ENCODE measurements at regions not wholly inside any gene's neighbourhood (a gene's known extent, or its start where the extent isn't known, plus 50 kb on each side); places are given as distances from the start of the nearest gene placed in this dataset.
"Not testable (repeated sequence)": the region's sequence is repeated elsewhere in the genome, so short reads cannot be mapped to it uniquely, and the experiment has no call there.

- DNase-seq, result no peak
Measured at GRCh38 chr12:20000229-20000849, 368.0 kb upstream of the PDE3A start.

GRCh38 chr12:20003252-20003651 lies 365.1 kb upstream of the PDE3A start:
- DNase-seq, result no peak

GRCh38 chr12:20004952-20005351 lies 363.4 kb upstream of the PDE3A start:
- no peak for DNase-seq

DNA sequence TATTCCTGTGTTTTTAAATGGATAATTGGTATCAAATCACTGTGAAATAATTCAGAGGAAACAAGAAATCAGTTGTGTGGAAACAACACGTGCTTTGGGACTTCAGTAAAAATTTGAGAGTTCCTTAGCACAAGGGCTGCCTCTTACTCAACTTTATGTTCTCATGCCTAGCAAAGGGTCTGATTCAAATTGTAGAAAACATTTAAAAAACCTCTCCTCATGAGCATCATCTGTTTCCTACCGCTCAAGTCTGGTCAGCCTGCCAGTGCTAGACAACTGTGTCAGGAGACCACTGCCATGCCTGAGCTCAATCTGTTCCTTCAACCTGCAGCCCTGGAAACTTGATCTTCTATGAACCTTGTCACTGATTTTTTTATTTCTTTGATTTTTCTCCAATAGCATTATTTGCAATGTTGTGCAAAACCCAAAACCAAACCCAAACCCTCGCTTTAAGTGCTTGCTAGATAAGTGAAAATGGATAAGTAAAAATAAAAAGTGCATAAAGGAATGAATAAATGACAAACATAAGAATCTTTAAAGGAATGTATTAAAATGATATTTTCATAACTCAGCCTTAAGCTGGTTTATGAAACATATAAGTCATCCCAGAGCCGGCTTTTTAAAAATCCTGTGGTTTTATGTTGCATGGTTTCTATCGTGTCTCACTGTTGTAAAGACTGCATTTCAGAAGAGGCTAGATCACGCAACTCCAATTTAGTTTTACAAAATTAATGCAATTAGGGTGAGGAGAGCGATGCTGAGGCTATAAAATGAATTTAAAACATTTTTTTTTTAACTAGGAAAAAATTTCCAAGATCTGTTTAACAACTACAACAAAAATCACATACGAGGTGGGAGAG lies 361.2 kb upstream of the PDE3A start:
- no peak for DNase-seq

- DNase-seq, result not testable (repeated sequence)
Measured at GRCh38 chr12:20009965-20010364, 358.4 kb upstream of the PDE3A start.

DNA sequence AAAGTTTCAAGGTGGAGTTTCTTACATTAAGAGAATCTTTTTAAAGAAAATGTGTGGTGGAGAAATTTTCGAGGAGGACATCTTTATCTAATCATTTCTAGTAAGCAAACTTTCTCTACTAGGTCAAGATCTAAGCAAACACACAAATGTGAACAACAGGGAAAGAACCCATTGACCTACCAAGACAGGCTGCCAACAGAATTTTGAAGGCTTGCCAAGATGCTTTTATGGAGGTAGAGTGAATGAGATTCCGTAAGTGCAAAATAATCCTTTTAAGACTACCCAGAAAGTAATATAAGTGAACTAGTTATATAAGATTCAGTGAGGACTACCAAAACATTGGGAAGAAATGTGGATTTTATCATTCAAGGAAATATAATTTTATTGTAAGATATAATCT lies 357.1 kb upstream of the PDE3A start:
- no peak for DNase-seq

DNA sequence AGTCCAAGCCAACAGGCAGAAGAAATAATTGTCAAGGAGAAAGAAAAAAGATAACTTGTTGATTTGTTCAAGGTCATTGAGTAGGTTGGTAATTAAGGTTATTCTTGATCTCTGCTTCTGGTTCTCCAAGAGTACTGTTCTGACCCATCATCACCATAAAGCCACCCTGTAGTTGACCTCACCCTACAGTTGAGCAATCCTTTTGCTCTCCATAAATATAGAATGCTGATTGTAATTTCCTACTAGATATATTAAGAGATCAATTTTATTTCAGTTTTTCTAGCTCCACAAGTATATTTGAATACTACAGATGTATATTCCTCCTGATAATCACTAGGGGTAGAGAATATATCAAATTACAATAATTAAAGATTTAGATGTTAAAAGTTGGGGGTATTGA lies 350.5 kb upstream of the PDE3A start:
- DNase-seq, result no peak

DNA sequence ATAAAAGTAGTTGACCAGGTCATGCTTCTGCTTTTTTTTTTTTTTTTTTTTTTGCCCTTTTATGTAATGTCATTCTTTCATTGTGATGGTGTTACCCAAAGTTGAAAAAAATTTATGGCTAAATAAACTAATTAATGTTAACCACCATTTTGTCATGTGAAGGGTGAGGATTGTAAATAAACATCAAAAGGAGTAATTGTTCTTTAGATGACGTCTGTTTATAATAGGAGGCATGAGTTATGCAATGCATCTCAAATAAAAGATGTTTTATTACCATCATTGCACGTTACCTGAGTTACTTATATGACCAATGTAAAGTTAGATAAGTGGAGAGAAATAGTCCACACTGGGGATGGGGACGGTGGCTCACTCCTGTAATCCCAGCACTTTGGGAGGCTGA lies 349.9 kb upstream of the PDE3A start:
- no peak for DNase-seq

DNA sequence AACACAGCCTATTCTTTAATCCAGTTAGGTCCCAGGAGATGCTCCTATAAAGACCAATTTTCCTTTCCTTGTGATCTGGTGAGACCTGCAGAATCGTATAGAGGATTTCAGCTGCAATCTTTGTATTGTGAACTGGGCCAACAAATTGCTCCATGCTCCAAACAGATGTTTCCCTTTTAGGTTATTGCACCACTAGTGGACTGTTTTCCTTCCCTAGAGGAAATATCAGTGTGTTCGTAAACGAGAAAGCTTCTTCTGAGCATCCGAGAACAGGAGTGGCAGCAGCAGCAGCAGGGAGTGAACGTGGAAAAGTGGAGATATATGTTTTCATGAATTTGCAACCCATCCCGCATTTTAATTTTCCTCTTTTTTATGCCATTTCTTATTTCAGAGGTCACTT lies 344.1 kb upstream of the PDE3A start:
- DNase-seq, result peak; percentile 27

GRCh38 chr12:20028033-20028432 lies 340.3 kb upstream of the PDE3A start:
- DNase-seq, result no peak

GRCh38 chr12:20030826-20031225 lies 337.5 kb upstream of the PDE3A start:
- no peak for DNase-seq

- no peak for DNase-seq
Measured at GRCh38 chr12:20039562-20039961, 328.8 kb upstream of the PDE3A start.

DNA sequence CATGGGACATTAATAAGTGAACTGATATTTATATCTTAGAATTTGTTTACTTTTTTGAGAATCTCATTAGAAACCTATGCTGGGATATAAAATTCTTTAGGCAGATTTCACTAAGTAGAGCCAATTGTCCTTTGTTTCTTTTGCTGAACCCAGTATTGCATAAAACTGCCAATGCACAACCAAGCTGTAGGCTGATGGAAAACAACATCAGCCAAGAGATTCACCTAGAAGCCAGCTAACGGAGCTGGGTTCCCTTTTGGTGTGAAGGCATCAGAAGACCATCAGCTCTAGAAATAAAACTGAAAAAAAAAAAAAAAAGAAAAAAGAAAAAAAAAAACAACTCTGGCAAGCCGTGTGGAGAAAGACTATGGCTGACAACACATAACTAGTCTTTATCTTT lies 328.2 kb upstream of the PDE3A start:
- DNase-seq, result no peak

DNA sequence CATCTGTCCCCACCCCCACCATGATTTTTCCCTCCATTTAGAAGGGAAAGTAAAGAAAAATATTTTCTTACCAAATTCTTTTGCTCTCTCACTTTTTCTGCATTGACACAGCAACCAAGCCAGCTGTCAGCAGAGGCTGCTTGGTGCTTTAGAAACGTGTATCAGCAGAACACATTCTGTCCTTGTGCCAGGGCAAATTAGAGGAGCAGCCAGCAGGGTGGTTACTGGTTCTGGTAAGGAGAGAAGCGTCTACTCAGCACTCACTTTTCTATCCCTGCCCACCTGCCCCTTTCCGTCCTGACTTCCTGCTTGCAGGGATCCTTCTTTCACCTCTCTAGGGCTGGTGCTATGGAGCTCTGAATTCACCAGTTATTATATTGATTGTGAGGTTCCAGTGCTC lies 327.5 kb upstream of the PDE3A start:
- DNase-seq, result peak; percentile 17

DNA sequence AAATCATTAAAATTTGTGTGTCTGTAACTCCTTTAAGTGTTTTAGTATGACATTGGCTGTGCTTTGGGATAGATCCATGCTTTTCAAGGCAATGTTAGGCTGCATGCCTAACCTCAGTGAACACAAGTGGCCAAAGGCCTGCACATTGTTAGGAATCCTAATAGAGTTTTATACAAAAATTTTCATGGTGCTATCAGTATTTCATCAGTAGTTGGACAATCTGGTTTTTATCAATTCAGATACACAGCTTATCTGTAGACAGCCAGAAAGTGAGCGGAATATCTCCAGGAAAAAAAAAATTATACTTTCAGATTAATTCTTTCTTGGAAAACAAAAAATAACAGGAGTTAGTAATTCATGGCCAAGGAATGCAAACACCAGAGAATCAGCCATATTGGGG lies 324.0 kb upstream of the PDE3A start:
- DNase-seq, result peak; percentile 20

DNA sequence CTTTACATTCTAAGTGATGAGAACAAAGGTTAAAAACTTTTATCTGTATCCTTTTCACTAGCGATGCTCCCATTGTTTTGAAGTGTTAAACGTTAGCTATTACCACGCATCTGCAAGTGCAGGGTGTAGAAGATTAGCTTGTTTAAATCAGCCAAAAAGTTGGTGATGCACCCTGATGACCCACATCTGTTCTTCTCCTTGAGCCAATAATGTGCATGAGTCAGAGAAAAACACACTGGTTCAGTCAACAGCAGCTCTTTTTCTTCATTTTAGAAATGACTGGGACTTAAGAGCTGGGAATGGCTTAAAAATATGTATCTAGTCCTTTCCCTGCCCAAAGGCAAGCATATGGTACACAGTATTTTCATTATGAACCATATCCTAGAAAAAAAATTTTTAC lies 323.5 kb upstream of the PDE3A start:
- peak; percentile 39 for DNase-seq

- DNase-seq, result no peak
Measured at GRCh38 chr12:20047901-20048300, 320.4 kb upstream of the PDE3A start.

DNA sequence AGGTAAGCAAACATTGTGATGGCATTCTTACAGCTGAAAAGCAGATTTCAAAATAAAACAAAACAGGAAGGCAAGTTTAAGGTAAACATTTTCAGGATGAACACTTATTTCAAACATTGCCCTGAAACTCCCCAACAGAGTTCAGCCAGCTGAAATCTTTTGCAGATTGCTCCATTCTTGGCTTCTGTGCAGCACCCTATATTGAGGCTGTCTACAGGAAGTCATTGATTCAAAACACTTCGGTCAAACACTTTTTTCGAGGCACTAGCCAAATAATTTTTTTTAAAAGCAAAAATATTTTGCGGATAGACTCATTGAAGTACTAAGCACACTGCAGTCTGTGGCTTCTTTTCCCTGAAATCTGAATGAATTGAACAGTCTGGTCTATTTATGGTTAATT lies 318.1 kb upstream of the PDE3A start:
- peak; percentile 14 for DNase-seq

DNA sequence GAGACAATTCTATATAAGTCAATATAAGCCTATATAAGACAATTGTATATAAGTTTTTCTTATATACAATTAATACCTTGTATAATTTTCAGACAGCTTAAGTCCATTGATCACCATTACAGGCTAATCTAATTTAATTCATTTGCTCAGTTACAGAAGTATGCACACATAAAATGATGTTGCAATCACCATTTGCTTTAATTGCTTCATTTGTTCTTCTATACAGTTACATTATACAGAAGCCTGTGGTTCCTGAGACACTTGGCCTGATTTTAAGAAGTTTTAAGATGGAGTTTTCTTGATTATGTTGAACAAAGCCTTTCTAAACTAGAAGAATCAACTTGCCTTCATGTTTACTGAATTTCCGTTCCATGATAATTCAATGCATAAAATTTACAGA lies 314.6 kb upstream of the PDE3A start:
- DNase-seq, result no peak

DNA sequence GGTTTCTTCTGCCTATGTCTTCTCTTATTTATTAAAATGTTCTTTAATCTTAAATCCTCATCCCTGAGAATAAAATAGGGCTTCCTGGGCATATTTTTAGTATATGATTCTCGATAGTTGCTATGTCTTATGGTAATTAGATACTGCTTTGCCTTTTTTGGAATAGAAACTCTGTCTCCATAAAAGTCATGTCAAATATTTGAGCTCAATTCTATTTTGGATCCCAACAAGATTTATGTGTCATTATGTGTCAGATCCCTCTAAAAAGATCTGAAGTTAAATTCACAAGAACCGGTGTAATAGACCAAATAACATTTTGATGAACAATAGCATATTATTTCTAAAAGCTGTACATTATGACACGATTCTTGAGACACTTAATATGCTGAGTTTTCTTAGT lies 312.5 kb upstream of the PDE3A start:
- DNase-seq, result no peak

DNA sequence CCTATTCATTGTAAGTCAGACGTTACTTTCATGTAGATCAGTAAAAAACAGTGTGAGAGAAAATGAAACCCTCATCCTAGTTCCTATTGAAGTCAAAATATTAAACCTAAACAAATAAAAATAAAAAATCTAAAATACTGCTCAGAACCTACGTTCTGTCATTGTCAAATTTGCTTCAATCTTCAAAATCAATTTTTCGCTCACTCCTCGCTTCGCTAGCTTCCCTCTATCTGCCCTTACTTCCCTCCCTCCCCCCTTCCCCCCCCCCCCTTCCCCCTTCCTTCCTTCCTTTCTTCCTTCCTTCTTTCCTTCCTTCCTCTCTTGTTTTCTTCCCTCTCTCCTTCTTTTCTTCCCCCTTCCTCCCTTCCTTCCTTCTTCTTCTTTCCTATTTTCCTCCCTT lies 310.9 kb upstream of the PDE3A start:
- DNase-seq, result no peak

- no peak for DNase-seq
Measured at GRCh38 chr12:20063116-20063515, 305.2 kb upstream of the PDE3A start.

- no peak for DNase-seq
Measured at GRCh38 chr12:20077618-20078017, 290.7 kb upstream of the PDE3A start.

DNA sequence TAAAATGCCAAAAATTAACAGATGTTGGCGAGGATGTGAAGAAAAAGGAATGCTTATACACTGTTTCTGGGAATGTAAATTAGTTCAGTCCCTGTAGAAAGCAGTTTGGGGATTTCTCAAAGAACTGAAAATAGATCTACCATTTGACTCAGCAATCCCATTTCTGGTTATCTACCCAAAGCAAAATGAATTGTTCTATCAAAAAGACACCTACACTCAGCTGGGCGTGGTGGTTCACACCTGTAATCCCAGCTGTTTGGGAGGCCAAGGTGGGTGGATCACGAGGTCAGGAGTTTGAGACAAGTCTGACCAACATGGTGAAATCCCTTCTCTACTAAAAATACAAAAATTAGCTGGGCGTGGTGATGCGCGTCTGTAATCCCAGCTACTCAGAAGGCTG lies 279.3 kb upstream of the PDE3A start:
- DNase-seq, result no peak
